IPS-20b (cell line): ENCODE measurements at regions not wholly inside any gene's neighbourhood (a gene's known extent, or its start where the extent isn't known, plus 50 kb on each side); places are given as distances from the start of the nearest gene placed in this dataset.

ENCODE experiments used
- H3K27ac ChIP-seq: one replicate; pipeline ENCODE4 v1.5.1; 2013; ENCODE audit warnings: low read length
- H3K27me3 ChIP-seq: 2 replicates; pipeline ENCODE4 v1.6.1; 2013; ENCODE audit warnings: mild to moderate bottlenecking, low read length, inconsistent platforms; ENCODE audit not compliant: insufficient read depth
- H3K36me3 ChIP-seq: 2 replicates; pipeline ENCODE4 v1.6.1; 2013; ENCODE audit warnings: low read depth, mild to moderate bottlenecking, inconsistent platforms, low read length, moderate library complexity; ENCODE audit not compliant: insufficient read depth
- H3K4me1 ChIP-seq: 2 replicates; pipeline ENCODE4 v1.6.1; 2013; ENCODE audit warnings: mild to moderate bottlenecking, control low read depth, inconsistent platforms, low read length, moderate library complexity; ENCODE audit not compliant: insufficient read depth
- H3K4me3 ChIP-seq: 2 replicates; pipeline ENCODE4 v1.5.1; 2013; ENCODE audit warnings: mild to moderate bottlenecking, low read length, inconsistent platforms
- H3K9ac ChIP-seq: 2 replicates; pipeline ENCODE4 v1.6.1; 2013; ENCODE audit warnings: low read depth, mild to moderate bottlenecking, inconsistent platforms, low read length, moderate library complexity
- H3K9me3 ChIP-seq: 2 replicates; pipeline ENCODE4 v1.6.1; 2013; ENCODE audit warnings: mild to moderate bottlenecking, low read depth, low read length, inconsistent platforms; ENCODE audit not compliant: insufficient read depth

GRCh38 chr17:51533219-51533618, 272.9 kb downstream of the UTP18 start:
- H3K4me1 ChIP-seq = no peaks in the 10 kb centered on the region
- no peak overlapping the region for H3K27ac ChIP-seq
- no peak overlapping the region for H3K9ac ChIP-seq
- no peaks in the 10 kb centered on the region for H3K9me3 ChIP-seq
- no peaks in the 10 kb centered on the region for H3K36me3 ChIP-seq
- no peak overlapping the region for H3K4me3 ChIP-seq
- H3K27me3 ChIP-seq = no peaks in the 10 kb centered on the region

- Histone ChIP-seq H3K9me3 (no peaks in the 10 kb centered on the region), H3K4me1 (no peaks in the 10 kb centered on the region), H3K4me3 (no peak overlapping the region), H3K36me3 (no peaks in the 10 kb centered on the region), H3K9ac (no peak overlapping the region), H3K27me3 (no peaks in the 10 kb centered on the region), H3K27ac (no peak overlapping the region)
Measured at GRCh38 chr17:51533821-51534220, 273.5 kb downstream of the UTP18 start.

- Histone ChIP-seq H3K27me3 (no peaks in the 10 kb centered on the region), H3K4me1 (no peaks in the 10 kb centered on the region)
Measured at GRCh38 chr17:51536627-51537026, 276.3 kb downstream of the UTP18 start.

GRCh38 chr17:51537996-51538550, 277.7 kb downstream of the UTP18 start:
- no peak overlapping the region for H3K9ac ChIP-seq
- H3K4me3 ChIP-seq = no peak overlapping the region
- no peaks in the 10 kb centered on the region for H3K4me1 ChIP-seq
- no peaks in the 10 kb centered on the region for H3K9me3 ChIP-seq
- no peaks in the 10 kb centered on the region for H3K27me3 ChIP-seq
- H3K36me3 ChIP-seq = no peaks in the 10 kb centered on the region
- H3K27ac ChIP-seq = no peak overlapping the region

More at GRCh38 chr17:51536627-51537026, 276.3 kb downstream of the UTP18 start:
- no peak overlapping the region for H3K4me3 ChIP-seq
- no peaks in the 10 kb centered on the region for H3K36me3 ChIP-seq
- no peak overlapping the region for H3K27ac ChIP-seq
- H3K9me3 ChIP-seq = no peaks in the 10 kb centered on the region
- no peak overlapping the region for H3K9ac ChIP-seq

- H3K4me3 ChIP-seq = no peak overlapping the region
- no peaks in the 10 kb centered on the region for H3K9me3 ChIP-seq
- H3K27ac ChIP-seq = no peak overlapping the region
- no peak overlapping the region for H3K9ac ChIP-seq
- H3K27me3 ChIP-seq = no peaks in the 10 kb centered on the region
- H3K36me3 ChIP-seq = no peaks in the 10 kb centered on the region
- H3K4me1 ChIP-seq = no peaks in the 10 kb centered on the region
Measured at GRCh38 chr17:51540151-51540550, 279.8 kb downstream of the UTP18 start.

GRCh38 chr17:51541215-51541614, 280.9 kb downstream of the UTP18 start:
- Histone ChIP-seq H3K4me1 (no peaks in the 10 kb centered on the region), H3K4me3 (no peak overlapping the region), H3K9ac (no peak overlapping the region), H3K36me3 (no peaks in the 10 kb centered on the region), H3K27ac (no peak overlapping the region), H3K9me3 (no peaks in the 10 kb centered on the region), H3K27me3 (no peaks in the 10 kb centered on the region)

- Histone ChIP-seq H3K27ac (no peak overlapping the region), H3K4me1 (no peaks in the 10 kb centered on the region), H3K9me3 (no peaks in the 10 kb centered on the region), H3K27me3 (no peaks in the 10 kb centered on the region), H3K36me3 (no peaks in the 10 kb centered on the region), H3K9ac (no peak overlapping the region), H3K4me3 (no peak overlapping the region)
Measured at GRCh38 chr17:51546114-51546513, 285.8 kb downstream of the UTP18 start.

- Histone ChIP-seq H3K4me1 (no peaks in the 10 kb centered on the region), H3K36me3 (no peaks in the 10 kb centered on the region), H3K9me3 (no peaks in the 10 kb centered on the region), H3K27ac (no peak overlapping the region), H3K9ac (no peak overlapping the region), H3K4me3 (no peak overlapping the region), H3K27me3 (no peaks in the 10 kb centered on the region)
Measured at GRCh38 chr17:51548125-51548524, 287.8 kb downstream of the UTP18 start.

- no peak overlapping the region for H3K27ac ChIP-seq
- H3K4me3 ChIP-seq = no peak overlapping the region
- no peaks in the 10 kb centered on the region for H3K27me3 ChIP-seq
Measured at GRCh38 chr17:51555153-51555552, 294.8 kb downstream of the UTP18 start.

GRCh38 chr17:51559778-51560177, 299.4 kb downstream of the UTP18 start:
- Histone ChIP-seq H3K27me3 (no peaks in the 10 kb centered on the region), H3K4me3 (no peak overlapping the region), H3K9me3 (no peaks in the 10 kb centered on the region)

More at GRCh38 chr17:51555153-51555552, 294.8 kb downstream of the UTP18 start:
- Histone ChIP-seq H3K9ac (no peak overlapping the region), H3K4me1 (no peaks in the 10 kb centered on the region), H3K36me3 (no peaks in the 10 kb centered on the region), H3K9me3 (no peaks in the 10 kb centered on the region)

GRCh38 chr17:51560398-51560797, 300.1 kb downstream of the UTP18 start:
- no peaks in the 10 kb centered on the region for H3K9me3 ChIP-seq
- H3K27me3 ChIP-seq = no peaks in the 10 kb centered on the region
- H3K9ac ChIP-seq = no peak overlapping the region
- no peaks in the 10 kb centered on the region for H3K4me1 ChIP-seq
- no peak overlapping the region for H3K4me3 ChIP-seq
- no peaks in the 10 kb centered on the region for H3K36me3 ChIP-seq
- no peak overlapping the region for H3K27ac ChIP-seq

More at GRCh38 chr17:51559778-51560177, 299.4 kb downstream of the UTP18 start:
- H3K27ac ChIP-seq = no peak overlapping the region
- no peaks in the 10 kb centered on the region for H3K4me1 ChIP-seq
- H3K36me3 ChIP-seq = no peaks in the 10 kb centered on the region
- H3K9ac ChIP-seq = no peak overlapping the region

GRCh38 chr17:51563961-51564360, 303.6 kb downstream of the UTP18 start:
- H3K9me3 ChIP-seq = no peaks in the 10 kb centered on the region
- H3K4me1 ChIP-seq = no peaks in the 10 kb centered on the region
- no peaks in the 10 kb centered on the region for H3K27me3 ChIP-seq
- H3K27ac ChIP-seq = no peak overlapping the region
- no peak overlapping the region for H3K4me3 ChIP-seq
- H3K36me3 ChIP-seq = no peaks in the 10 kb centered on the region
- H3K9ac ChIP-seq = no peak overlapping the region
